Neutrophil (primary cell): ENCODE measurements at regions not wholly inside any gene's neighbourhood (a gene's known extent, or its start where the extent isn't known, plus 50 kb on each side); places are given as distances from the start of the nearest gene placed in this dataset.

Source experiments
- H3K27ac ChIP-seq: fragments of 200-600 bp; sonication (generic); 2 replicates; pipeline ENCODE4 v1.5.1; 2016; ENCODE audit warnings: mild to moderate bottlenecking, moderate library complexity
- H3K27me3 ChIP-seq: fragments of 200-600 bp; sonication (generic); 2 replicates; pipeline ENCODE4 v1.6.0; 2016; ENCODE audit warnings: mild to moderate bottlenecking
- H3K36me3 ChIP-seq: fragments of 200-600 bp; sonication (generic); 2 replicates; pipeline ENCODE4 v1.5.1; 2017
- H3K4me1 ChIP-seq, 2 experiments: fragments of 200-600 bp in 1 of 2; sonication (generic) in 1 of 2; 1 replicate in 1 of 2; 2 replicates in 1 of 2; pipeline versions ENCODE4 v1.5.1 to v1.6.1; 2013 to 2016; ENCODE audit warnings: low read depth in 1 of 2, low read length in 1 of 2, mild to moderate bottlenecking in 1 of 2, moderate library complexity in 1 of 2; ENCODE audit not compliant: control insufficient read depth in 1 of 2, insufficient read depth in 1 of 2
- H3K4me3 ChIP-seq, 2 experiments: fragments of 200-600 bp in 1 of 2; sonication (generic) in 1 of 2; 1 replicate in 1 of 2; 2 replicates in 1 of 2; pipeline ENCODE4 v1.5.1; 2013 to 2016; ENCODE audit warnings: low read depth in 1 of 2, low read length in 1 of 2, mild to moderate bottlenecking in 1 of 2, moderate library complexity in 1 of 2
- H3K9me3 ChIP-seq: fragments of 200-600 bp; sonication (generic); 2 replicates; pipeline ENCODE4 v1.5.1; 2016
- TF ChIP-seq, protein P1 (sequence below): fragments of 200-600 bp; sonication (generic); IDR thresholded peaks from 2 replicates; pipeline ENCODE4 v1.5.1; 2016; ENCODE audit warnings: antibody characterized with exemption

DNA sequence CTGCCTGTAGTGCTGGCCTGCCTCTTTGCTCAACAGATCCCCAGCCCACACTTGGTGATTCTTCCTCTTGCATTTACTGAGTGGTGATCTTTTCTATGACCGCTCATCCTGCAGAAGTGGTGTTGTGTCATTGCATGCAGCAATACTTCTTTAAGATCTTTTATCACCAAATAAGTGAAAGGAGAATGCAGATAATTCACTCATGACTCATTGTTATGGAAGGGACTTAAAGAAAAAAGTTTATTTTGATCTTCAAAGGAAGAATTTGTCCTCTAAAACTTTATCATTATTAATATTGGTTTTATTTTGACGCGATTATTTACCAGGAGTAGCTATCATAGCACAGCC is 489.1 kb upstream of the CELF2 start:
- Histone ChIP-seq H3K4me1 (no peaks in the 10 kb centered on the region), H3K4me3 (no peak overlapping the region), H3K9me3 (no peaks in the 10 kb centered on the region), H3K27ac (no peak overlapping the region), H3K36me3 (no peaks in the 10 kb centered on the region), H3K27me3 (no peaks in the 10 kb centered on the region)
- TF ChIP-seq, protein P1, sequence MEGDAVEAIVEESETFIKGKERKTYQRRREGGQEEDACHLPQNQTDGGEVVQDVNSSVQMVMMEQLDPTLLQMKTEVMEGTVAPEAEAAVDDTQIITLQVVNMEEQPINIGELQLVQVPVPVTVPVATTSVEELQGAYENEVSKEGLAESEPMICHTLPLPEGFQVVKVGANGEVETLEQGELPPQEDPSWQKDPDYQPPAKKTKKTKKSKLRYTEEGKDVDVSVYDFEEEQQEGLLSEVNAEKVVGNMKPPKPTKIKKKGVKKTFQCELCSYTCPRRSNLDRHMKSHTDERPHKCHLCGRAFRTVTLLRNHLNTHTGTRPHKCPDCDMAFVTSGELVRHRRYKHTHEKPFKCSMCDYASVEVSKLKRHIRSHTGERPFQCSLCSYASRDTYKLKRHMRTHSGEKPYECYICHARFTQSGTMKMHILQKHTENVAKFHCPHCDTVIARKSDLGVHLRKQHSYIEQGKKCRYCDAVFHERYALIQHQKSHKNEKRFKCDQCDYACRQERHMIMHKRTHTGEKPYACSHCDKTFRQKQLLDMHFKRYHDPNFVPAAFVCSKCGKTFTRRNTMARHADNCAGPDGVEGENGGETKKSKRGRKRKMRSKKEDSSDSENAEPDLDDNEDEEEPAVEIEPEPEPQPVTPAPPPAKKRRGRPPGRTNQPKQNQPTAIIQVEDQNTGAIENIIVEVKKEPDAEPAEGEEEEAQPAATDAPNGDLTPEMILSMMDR = no peak

DNA sequence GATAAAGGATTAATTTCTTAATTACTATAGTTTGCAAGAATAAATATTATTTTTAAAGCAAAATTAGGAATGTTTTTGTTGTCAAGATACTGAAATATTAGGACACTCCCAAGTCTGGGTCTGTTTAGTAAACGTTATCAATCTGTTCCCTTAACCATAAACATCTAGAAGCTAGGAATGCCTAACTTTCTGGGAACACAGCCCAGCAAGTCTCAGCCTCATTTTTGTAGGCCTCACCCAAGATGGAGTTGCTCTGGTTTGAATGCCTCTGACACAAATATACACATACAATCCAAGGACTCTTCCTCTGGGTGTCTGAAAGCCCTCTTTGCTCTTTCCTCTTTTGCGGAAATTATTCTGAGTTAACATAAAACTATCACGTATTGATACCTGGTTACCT is 487.4 kb upstream of the CELF2 start:
- no peaks in the 10 kb centered on the region for H3K36me3 ChIP-seq
- no peaks in the 10 kb centered on the region for H3K4me1 ChIP-seq
- H3K4me3 ChIP-seq = no peak overlapping the region
- TF ChIP-seq, protein P1 = no peak
- H3K27ac ChIP-seq = no peak overlapping the region
- no peaks in the 10 kb centered on the region for H3K9me3 ChIP-seq
- H3K27me3 ChIP-seq = no peaks in the 10 kb centered on the region

DNA sequence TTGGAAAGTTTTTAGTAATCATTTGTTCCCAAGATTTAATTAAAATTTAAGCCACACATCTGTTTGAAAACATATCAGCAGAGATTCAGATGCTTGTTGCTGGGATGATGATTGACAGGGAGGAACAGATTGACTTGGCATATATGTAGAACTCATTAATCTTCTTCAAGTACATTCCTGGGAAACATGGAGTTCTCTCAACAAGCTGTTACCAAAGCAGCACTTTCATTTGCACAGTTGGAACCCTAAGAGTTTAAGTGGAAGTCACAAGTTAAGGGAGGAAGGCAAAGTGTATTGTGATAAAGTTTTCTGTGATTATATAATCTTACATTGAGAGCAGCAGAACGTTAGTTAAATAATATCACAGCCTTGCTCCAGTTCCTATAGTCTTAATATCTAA is 485.4 kb upstream of the CELF2 start:
- Histone ChIP-seq H3K27me3 (no peaks in the 10 kb centered on the region), H3K9me3 (no peaks in the 10 kb centered on the region), H3K27ac (no peak overlapping the region), H3K4me1 (no peaks in the 10 kb centered on the region), H3K36me3 (no peaks in the 10 kb centered on the region), H3K4me3 (no peak overlapping the region)
- TF ChIP-seq, protein P1 = no peak

DNA sequence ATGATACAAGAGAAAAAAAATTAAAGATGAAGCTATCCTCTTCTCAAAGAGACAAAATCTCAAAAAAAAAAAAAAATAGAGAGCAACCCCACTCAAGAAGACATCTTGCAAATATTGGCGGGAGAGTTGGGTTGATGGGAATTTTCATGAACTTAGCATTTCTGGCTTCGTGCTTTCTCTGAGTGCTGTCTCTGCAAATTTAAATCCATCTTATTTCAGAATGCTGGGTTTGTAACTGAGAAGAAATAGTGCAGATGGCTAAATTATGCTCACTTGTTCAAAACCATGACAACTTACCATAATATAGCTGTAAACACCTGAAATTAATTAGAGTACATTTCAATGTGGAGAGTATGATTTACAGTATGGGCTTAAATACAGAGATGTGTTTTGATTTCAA is 484.8 kb upstream of the CELF2 start:
- H3K36me3 ChIP-seq = no peaks in the 10 kb centered on the region
- H3K4me1 ChIP-seq = no peaks in the 10 kb centered on the region
- TF ChIP-seq, protein P1 = no peak
- H3K27ac ChIP-seq = no peak overlapping the region
- no peaks in the 10 kb centered on the region for H3K27me3 ChIP-seq
- H3K9me3 ChIP-seq = no peaks in the 10 kb centered on the region
- no peak overlapping the region for H3K4me3 ChIP-seq

DNA sequence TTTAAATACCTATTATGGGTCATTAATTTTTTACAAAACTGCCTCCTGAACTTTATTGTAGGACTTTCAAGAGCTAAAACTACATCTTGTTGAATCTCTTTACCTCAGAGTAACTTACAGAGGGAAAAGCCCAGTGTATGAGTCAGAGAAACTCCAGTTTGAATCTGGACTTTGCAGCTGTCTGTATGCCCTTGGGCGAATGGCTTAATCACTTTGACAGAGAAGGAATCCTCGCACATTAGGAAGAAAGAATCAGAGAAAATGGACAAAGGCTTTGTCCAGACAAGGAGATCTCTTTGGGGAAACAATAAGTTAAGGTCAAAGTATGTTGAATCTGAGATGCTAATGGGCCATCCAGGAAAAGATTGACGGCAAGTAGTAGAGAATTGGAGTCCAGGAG is 484.2 kb upstream of the CELF2 start:
- no peak overlapping the region for H3K27ac ChIP-seq
- no peaks in the 10 kb centered on the region for H3K27me3 ChIP-seq
- no peaks in the 10 kb centered on the region for H3K4me1 ChIP-seq
- H3K4me3 ChIP-seq = no peak overlapping the region
- H3K36me3 ChIP-seq = no peaks in the 10 kb centered on the region
- no peaks in the 10 kb centered on the region for H3K9me3 ChIP-seq
- TF ChIP-seq, protein P1 = no peak

DNA sequence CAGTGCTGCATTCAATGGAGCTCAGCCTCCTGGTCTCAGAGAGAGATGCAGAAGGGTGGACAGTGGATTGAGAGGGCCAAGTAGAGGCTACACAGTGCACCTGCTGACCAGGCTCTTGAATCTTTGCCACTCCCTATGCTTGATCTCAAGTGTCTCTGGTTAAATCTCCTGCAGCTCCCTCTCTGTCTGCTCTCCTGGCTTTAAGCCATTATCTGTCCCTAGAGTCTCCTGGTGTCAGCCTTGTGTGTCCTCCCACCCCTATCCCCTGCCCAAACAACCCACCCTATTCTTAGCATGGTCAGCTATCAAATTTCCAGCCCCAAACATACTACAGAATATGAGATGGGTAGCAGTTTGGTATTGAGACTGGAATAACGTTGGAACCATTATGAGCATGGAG is 479.3 kb upstream of the CELF2 start:
- Histone ChIP-seq H3K4me3 (no peak overlapping the region), H3K27me3 (no peaks in the 10 kb centered on the region), H3K27ac (no peak overlapping the region), H3K4me1 (no peaks in the 10 kb centered on the region), H3K36me3 (no peaks in the 10 kb centered on the region), H3K9me3 (no peaks in the 10 kb centered on the region)
- TF ChIP-seq, protein P1 = no peak
